GM21390 (cell line): ENCODE measurements at regions not wholly inside any gene's neighbourhood (a gene's known extent, or its start where the extent isn't known, plus 50 kb on each side); places are given as distances from the start of the nearest gene placed in this dataset.

Experiments used
- ATAC-seq: cut with Tn5 transposase; IDR thresholded peaks from one replicate; pipeline ENCODE4 v1.9.1; 2021; ENCODE audit not compliant: unreplicated experiment

DNA sequence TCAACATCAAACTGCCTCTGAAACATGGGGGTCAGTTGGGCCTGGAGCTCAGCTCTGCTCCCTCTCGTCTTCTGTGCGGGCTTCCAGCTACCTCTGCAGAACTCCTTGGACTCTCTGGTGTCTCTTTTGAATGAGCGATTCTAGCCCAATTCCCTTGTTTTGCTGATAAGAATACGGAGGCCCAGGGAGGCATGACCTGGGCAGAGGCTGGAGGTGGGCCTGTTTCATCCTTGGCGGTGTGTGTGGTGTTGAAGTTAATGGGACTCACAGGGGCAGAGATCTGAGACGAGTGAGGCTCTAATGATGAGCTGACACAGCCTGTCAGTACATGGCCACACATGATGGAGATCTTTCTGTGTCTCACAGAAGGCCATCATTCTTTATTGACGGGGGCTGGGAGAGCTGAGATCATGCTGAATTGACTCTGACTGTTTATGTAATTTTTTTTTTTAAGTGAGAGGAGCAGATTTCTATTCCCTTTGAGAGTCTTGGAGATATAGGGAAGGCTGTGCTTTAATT, 134.5 kb downstream of the URB2 start:
- ATAC-seq = no peak

DNA sequence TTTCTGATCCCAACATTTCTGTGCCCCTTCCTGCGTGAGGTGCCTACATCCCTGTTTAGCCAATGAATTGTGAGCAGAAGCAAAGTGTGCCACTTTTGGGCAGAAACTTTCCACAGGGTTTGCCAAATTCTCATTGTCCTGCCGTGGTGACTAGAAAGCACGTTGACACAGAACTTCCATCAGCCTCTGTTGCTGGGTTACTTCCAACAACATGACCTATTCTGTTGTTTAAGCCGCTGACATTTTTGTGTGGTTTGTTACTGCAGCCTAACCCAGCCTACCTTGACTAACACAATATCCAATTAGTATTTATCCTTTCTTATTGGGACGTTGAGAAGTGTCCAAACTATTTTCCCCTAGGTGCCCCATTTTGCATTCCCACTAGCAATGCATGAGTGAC, 136.8 kb downstream of the URB2 start:
- ATAC-seq = no peak

DNA sequence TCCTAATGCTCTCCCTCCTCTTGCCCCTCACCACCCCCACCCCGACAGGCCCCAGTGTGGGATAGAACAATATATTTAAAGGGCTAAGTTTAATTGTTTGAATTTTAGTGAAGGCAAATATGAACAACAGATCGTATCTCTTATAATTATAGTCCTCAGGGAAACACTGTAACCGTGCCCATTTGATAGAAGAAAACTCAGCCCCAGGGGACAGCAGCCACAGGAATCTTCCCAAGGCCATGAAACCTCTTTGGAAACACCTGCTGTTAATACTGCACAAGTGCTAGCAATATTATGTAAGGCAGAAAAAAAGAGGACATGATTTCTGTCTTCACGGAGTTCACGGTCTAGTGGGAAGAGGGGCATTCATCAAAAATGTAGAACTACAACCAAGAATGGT, 142.2 kb downstream of the URB2 start:
- ATAC-seq = no peak

DNA sequence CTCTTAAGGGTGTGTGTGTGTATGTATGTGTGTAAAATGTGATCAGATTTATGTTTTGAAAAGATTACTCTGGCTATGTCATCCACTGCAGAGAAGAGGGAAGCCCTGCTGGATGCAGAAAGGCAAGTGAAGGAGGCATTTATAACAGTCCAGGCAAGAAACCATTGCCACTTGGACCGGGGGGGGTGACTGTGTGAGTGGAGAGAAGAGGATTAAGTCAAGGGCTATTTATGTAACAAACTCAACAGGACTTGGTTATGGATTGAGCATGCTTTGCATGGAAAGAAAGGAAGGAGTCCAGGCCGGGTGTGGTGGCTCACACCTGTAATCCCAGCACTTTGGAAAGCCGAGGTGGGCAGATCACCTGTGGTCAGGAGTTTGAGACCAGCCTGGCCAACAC, 143.0 kb downstream of the URB2 start:
- ATAC-seq = no peak

DNA sequence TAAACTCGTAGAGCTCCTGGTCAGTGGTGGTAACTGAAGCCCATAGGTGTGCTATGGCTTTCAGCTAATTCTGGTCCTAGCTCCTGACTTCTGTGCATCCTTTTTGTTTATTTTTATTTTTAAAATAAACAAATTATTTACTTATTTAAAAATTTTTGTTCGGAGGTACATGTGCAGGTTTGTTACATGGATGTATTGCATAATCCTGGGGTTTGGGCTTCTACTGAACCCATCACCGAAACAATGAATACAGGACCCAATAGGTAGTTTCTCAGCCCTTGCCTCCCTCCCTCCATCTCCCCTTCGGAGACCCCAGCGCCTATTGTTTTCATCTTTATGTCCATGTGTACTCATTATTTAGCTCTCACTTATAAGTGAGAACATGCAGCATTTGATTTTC, 143.8 kb downstream of the URB2 start:
- no peak for ATAC-seq

DNA sequence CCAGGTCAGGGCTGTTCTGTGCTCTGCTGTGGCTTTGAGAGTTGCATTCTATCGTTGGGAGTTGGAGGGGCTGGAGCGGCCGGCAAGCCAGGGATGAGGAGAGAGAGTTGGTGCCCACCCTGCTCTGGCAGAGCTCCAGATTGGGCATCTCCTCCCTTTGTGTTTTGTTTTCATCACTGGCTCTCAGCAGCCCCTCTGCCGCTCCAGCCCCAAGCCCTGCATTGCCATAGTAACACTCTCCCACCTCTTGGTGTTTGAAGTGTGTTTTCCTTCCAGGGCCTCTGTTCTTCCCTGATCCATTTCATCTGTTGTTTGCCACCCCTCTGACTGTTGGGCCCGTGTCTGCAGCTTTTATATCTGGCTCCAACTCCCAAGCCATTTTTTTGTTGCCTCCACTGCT, 152.7 kb downstream of the URB2 start:
- no peak for ATAC-seq

DNA sequence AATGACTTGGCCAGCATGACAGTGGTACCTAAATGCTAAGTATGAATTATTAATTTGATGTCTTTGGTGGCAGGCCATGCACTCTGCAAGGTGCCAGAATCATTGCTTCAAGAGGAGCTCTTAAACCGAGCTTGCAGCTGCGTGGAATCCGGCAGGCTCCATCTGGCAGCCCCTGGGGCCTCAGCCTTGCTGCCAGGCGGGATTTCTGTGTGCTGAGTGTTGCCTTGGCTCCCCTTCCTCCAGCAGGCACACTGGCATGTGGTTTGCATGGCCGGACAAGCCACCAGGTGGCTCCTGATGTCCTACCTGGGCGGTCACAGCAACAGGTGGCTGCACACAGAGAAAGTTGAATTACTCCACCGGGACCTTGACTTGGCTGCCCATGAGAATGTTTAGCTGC, 155.4 kb downstream of the URB2 start:
- ATAC-seq = no peak

DNA sequence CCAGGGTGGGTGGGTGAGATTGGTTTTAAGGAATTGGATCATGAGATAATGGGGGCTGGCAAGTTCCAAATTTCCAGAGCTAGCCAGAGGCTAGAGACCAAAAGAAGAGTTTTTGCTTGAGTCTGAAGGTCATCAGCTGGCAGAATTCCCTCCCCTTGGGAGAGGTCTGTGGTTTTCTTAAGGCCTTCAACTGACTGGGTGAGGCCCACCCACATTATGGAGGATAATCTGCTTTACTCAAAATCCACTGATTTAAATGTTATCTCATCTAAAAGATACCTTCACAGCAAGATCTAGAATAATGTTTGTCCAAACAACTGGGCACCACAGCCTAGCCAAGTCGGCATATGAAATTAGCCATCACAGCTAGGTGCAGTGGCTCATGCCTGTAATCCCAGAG, 156.4 kb downstream of the URB2 start:
- no peak for ATAC-seq

DNA sequence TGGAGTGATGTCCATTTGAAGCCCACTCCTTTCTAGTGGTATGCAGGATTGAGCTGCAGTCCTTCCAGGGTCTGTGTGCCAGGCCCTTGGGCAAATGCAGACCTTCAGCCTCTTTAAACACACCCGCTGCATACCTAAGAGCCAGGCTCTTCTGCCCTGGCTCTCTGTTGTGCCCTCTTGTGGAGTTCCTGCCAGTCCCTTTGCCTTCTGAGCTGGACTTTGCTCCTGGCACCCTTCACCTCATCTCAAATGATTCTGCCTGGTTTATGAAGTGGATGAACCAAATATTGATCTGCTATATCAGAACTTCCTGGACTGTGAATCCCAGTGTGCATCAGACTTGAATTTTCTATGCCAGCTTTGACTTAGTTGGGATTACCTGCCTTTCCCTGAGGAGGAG, 158.8 kb downstream of the URB2 start:
- ATAC-seq = no peak

DNA sequence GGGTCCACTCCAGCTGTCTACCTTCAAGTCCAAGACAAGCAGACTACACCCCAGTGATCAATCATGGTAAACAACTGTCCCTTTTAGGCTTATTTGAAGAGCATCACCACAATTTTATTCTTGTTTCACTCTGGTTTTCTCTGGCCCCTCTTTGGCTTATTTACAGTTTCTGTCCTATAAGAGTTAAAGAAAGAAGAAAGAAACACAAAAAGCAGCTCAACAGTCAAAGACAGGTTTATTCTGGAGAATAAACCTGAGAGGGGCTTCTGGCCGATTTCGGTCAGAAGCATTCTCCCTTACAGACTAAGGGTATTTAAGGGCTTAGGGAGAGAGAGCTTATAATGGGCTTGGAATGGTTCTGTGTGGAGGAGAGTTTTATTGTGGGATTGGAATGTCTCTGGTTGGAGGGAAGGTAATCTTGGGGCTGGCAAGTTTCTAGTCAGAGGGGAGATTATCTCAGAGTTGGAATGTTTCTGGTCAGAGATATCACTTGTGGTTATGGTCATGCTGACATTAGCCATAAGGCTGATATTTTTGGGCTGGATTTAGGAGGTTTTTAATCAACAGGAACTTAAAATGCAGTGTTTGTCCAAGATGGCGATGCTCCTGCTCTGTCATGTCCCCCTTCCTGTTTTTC, 161.0 kb downstream of the URB2 start:
- no peak for ATAC-seq

DNA sequence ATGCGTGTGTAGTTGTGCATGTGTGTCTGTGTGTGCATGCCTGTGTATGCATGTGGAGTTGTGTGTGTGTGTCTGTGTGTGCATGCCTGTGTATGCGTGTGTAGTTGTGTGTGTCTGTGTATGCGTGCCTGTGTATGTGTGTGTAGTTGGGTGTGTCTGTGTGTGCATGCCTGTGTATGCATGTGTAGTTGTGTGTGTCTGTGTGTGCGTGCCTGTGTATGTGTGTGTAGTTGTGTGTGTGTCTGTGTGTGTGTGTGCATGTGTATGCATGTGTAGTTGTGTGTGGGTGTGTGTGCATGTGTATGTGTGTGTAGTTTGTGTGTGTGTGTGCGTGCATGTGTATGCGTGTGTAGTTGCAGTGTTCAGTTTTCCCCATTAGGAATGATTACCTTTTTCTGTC, 162.0 kb downstream of the URB2 start:
- ATAC-seq = no peak

DNA sequence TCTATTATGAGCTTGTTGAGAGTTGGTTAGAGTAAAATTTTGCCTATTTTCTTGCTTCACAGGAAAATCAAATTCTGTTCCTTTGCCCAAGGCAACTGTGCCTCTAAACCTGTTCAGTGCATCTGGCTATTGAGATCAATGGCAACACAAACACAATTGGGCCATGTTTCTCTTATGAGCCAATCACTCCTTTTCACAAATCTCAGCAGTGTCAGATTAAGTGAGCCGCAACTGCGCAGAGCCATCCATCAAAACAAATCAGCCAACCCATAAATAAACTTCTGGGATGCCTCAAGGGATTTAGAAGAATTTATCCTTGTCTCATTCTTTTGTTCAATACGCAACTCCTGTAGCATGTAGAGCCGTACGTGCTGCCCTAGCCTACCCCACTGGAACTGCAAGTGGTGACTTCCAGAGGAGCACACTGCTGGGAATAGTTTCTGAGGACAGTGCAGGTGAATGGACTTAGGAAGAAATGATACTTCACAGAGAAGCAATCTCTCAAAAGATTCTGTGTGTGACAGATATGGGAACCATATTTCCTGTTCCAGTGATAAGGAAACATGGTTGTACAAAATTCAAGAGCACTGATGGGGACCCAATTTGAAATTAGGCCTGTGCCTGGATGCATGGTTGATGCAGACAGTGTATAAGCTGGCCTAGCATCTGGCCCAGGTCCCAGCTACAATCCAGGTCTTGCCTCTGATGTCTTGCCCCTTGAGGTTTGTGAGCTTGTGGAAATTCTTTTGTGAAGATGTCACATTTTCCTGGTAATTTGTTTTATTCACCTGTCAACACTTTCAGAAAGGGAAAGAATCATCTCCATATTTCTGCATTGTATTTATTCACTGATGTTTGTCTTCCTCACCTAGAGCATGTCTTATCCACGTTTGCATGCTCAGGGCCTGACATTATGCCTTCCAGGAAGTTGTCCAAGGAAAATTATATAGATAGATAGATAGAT, 166.2 kb downstream of the URB2 start:
- ATAC-seq = no peak

DNA sequence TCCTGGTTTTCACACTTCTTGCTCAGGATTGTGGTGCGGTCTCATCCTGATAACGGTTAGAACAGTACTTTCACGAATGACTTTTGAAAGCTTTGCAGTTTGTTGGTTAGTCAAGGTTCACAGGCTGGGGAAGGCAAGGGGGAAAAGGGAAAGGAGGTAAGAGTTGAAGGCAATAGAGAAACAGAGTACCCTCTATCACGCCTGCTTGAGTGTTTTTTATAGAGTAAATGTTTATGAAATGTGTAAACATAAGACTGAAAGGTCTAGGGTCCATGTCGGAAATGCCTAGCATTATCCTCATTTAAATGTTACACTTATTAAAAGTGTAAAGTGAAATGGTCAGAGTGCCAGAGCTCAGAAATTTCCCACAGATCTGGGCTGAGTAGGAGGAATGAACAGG, 167.4 kb downstream of the URB2 start:
- ATAC-seq = no peak

DNA sequence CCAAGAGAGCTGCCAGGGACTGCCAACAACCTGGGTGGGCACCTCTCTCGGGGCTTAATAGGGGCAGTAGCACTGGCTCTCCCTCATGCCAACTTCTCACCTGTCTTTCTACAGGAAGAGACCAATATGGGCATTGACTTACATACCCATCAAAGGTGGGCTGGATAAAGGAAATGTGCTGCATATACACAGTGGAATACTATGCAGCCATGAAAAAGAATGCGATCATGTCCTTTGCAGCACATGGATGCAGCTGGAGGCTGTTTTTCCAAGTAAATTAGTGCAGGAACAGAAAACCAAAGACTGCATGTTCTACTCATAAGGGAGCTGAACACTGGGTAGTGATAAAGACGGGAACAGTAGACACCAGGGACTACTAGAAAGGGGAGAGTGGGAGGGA, 172.5 kb downstream of the URB2 start:
- no peak for ATAC-seq

DNA sequence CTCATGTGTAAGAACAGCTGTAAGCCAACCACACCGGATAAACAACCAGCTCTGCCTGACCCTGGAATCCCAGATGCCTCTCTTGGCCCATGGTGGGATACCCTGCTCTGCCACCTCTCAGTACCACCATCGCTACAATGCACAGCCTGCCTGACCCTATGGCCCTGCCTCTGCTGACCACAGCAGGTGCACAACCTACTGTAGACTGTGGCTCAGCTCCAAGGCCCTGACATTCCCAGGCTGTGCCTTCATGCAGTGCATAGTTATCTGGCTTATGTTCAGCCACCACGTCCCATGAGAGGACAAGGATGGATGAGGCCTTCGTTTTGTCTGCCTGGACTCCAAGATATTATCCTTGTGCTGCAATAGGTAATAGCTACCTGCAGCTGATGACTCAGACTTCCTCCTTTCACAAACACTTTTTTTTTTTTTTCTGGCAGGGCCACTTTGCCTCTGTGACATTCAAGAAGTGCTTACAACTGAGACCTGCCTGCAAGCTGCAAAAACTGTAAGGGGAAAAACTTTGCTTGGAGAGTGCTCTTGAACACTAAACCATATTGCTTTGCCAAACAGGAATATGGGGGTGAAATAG, 177.7 kb downstream of the URB2 start:
- ATAC-seq = no peak

DNA sequence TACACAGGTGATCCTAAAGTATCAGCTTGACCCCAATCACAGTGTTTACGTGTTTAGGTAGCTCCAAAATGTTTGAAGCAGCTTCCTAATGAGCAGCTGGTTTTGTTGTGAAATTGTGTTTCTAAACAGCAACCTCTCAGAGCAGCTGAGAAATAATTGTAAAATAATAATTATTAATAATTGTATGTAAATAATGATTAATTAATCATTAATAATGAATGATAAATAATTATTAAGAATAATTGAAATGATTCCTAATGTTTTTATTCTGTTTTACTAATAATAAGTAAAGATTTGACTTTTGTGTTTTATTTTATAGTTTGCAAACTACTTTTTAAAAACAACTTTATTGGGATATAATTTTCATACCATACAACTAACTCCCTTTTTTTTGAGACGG, 182.2 kb downstream of the URB2 start:
- no peak for ATAC-seq

DNA sequence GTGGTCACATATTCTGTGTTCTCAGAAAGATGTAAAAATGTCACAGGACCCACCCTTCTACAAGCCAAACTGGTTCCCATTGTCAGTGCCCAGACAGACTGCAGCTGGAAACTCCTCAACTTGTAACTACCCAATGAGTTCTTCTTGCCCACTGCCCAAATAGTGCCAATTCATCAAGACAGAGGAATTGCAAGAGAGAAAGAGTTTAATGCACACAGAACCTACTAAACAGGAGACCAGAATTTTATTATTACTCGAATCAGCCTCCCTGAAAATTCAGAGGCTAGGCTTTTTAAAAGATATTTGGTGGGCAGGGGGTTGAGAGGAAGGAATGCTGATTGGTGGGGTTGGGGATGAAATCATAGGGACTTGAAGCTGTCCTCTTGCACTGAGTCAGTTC, 184.1 kb downstream of the URB2 start:
- no peak for ATAC-seq

DNA sequence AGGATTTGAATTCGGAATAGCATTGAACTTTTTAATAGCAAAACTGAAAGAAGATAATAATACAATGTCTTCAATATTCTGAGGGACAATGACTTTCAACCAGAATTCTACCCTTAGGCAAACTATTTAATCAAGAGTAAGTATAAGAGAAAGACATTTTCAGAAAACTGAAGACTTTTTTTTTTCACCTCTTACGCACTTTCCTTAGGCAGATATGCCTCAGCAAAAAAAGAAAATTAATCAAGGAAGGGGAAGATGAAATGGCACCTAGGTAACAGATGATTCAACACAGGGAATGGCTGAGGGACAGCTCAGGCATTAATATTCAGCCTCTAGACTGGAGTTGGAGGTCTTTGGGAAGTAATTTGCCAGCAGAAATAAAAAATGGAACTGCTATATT, 184.9 kb downstream of the URB2 start:
- no peak for ATAC-seq

DNA sequence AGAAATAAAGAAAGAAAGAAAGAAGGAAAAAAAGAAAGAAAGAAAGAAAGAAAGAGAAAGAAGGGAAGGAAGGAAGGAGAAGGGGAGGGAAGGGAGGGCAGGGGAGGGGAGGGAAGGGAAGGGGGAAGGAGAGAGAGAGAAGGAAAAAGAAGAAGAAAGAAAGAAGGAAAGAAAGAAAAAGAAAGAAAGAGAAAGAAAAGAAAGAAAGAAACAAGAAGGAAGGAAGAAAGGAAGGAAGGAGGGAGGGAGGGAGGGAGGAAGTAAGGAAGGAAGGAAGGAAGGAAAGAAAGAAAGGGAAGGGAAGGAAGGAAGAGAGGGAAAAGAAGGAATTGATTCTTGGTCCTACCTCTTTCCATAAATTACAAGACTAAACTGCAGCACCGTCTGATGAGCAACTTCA, 186.1 kb downstream of the URB2 start:
- no peak for ATAC-seq

DNA sequence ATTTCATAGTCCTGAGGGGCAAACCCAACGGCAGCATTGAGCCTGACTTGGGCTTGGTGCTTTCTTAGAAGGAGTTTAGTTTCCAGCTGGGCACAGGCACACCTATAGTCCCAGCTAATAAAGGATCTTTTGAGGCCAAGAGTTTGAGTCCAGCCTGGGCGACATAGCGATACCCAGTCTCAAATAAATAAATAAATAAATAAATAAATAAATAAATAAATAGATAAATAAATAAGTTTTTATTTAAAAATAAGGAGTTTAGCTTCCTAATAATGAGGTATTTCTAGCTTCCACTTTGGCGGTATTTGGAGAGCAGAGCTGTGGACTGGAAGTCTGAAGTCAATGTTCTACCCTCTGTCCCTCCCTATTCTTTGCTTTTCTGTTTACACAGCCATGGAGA, 186.6 kb downstream of the URB2 start:
- no peak for ATAC-seq

DNA sequence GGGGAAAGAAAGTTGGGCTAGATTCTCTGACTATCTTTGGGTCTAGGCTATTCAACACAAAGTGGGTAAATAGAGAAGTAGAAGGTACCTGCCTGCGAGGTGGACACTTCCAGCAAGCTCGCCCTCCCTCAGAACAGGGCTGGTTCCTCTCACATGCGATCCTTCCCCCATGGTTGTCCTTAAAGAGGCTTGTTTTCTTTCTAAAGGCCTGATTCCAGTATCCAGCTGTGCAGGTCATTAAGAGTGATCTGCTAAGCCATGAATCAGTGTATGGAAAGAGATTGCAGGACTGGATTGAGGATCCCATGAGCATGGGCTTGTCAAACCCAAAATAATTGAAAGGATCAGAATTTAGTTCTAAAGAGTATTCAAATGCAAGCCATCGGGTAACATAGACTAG, 189.0 kb downstream of the URB2 start:
- ATAC-seq = no peak

DNA sequence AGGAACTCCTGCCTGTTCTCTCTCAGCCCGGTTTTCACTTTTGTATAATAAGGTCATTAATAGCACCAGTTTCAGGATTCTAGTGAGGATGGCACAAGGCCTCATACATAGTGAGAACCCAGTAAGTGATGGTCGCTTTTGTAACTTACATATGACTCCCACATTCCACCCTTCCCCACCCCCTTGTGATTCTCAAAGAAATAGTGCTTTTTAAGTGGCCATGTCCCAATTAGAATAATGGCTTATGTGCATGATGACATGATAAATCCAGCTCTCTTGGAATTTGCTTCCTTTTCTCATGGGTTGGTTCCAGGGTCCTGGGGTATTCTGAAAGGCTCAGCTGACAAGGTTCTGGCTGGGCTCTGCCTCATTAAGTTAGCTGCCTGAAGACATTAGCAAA, 189.9 kb downstream of the URB2 start:
- no peak for ATAC-seq
